ENCODE measurements at regions not wholly inside any gene's neighbourhood (a gene's known extent, or its start where the extent isn't known, plus 50 kb on each side); places are given as distances from the start of the nearest gene placed in this dataset.
"Not testable (repeated sequence)": the region's sequence is repeated elsewhere in the genome, so short reads cannot be mapped to it uniquely, and the experiment has no call there.

GRCh38 chr2:240384711-240385450, 50.6 kb upstream of the GPC1 start:
- TF ChIP-seq, protein P1, sequence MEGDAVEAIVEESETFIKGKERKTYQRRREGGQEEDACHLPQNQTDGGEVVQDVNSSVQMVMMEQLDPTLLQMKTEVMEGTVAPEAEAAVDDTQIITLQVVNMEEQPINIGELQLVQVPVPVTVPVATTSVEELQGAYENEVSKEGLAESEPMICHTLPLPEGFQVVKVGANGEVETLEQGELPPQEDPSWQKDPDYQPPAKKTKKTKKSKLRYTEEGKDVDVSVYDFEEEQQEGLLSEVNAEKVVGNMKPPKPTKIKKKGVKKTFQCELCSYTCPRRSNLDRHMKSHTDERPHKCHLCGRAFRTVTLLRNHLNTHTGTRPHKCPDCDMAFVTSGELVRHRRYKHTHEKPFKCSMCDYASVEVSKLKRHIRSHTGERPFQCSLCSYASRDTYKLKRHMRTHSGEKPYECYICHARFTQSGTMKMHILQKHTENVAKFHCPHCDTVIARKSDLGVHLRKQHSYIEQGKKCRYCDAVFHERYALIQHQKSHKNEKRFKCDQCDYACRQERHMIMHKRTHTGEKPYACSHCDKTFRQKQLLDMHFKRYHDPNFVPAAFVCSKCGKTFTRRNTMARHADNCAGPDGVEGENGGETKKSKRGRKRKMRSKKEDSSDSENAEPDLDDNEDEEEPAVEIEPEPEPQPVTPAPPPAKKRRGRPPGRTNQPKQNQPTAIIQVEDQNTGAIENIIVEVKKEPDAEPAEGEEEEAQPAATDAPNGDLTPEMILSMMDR (IDR thresholded peaks at IDR 0.05), result no peak
- Histone ChIP-seq H3K4me3 (no peak overlapping the region), H3K9me3 (no peaks in the 10 kb centered on the region), H3K4me1 (peaks cover 0 to 9% of the 10 kb centered on the region in 2 donors), H3K36me3 (no peaks in the 10 kb centered on the region), H3K27ac (no peak overlapping the region), H3K27me3 (no peaks in the 10 kb centered on the region)
- DNase-seq (ENCODE audit: low spot score in 2 of 2), result no peak
- intact Hi-C loops (cut with DNase I), result no loop called here

GRCh38 chr2:240385451-240386161, 49.9 kb upstream of the GPC1 start:
- H3K36me3 ChIP-seq; intact Hi-C loops (cut with DNase I); H3K27me3 ChIP-seq; DNase-seq (ENCODE audit: low spot score in 2 of 2); H3K27ac ChIP-seq; H3K9me3 ChIP-seq; H3K4me1 ChIP-seq; H3K4me3 ChIP-seq: not testable (repeated sequence)

Measured in ascending aorta (tissue), 2 donors.